GM12878 (cell line): ENCODE measurements at regions not wholly inside any gene's neighbourhood (a gene's known extent, or its start where the extent isn't known, plus 50 kb on each side); places are given as distances from the start of the nearest gene placed in this dataset.

Source experiments
- BACH1 ChIP-seq: fragments of 450-650 bp; IDR thresholded peaks from 2 replicates; pipeline ENCODE4 v1.6.1; 2017; ENCODE audit warnings: mild to moderate bottlenecking, borderline replicate concordance
- BHLHE40 ChIP-seq, 2 experiments: fragments of 450-650 bp in 1 of 2; IDR thresholded peaks; 2 replicates each; pipeline ENCODE4 v1.6.1; 2011 to 2017; ENCODE audit warnings: low read depth in 2 of 2, borderline replicate concordance in 1 of 2, improper control_type of control experiment in 1 of 2, low read length in 1 of 2, mild to moderate bottlenecking in 1 of 2
- CEBPB ChIP-seq, 2 experiments: fragments of 150-350 bp in 1 of 2; IDR thresholded peaks; 2 replicates each; pipeline ENCODE4 v1.6.1; 2012 to 2014; ENCODE audit warnings: low read depth in 2 of 2, low read length in 2 of 2, borderline replicate concordance in 1 of 2, inconsistent platforms in 1 of 2
- CTCF ChIP-seq, 3 experiments: IDR thresholded peaks in 2 of 3; conservative IDR thresholded peaks in 1 of 3; 2 replicates each; pipeline ENCODE4 v1.5.1; 2011; ENCODE audit warnings: low read depth in 3 of 3, low read length in 3 of 3, mild to moderate bottlenecking in 3 of 3, control low read depth in 2 of 3, moderate library complexity in 2 of 3, inconsistent platforms in 1 of 3, mixed read lengths in 1 of 3; ENCODE audit not compliant: control insufficient read depth in 2 of 3, insufficient read depth in 1 of 3; ENCODE audit errors: extremely low read depth in 1 of 3
- E2F4 ChIP-seq: IDR thresholded peaks from 2 replicates; pipeline ENCODE4 v1.6.1; 2012; ENCODE audit warnings: low read depth, low read length, improper control_type of control experiment
- GABPA ChIP-seq: IDR thresholded peaks from 2 replicates; pipeline ENCODE4 v1.6.1; 2014; ENCODE audit warnings: antibody characterized with exemption, low read depth, mild to moderate bottlenecking, inconsistent platforms
- MEF2A ChIP-seq: IDR thresholded peaks from 2 replicates; pipeline ENCODE4 v1.6.1; 2011; ENCODE audit warnings: low read depth, mild to moderate bottlenecking, low read length, moderate library complexity; ENCODE audit not compliant: insufficient read depth
- NR2C2 ChIP-seq: IDR thresholded peaks from 2 replicates; pipeline ENCODE4 v1.6.1; 2011; ENCODE audit warnings: borderline replicate concordance, low read depth; ENCODE audit not compliant: control insufficient read depth, insufficient read length
- NR2F1 ChIP-seq: fragments of 450-650 bp; conservative IDR thresholded peaks from 2 replicates; pipeline ENCODE4 v1.6.1; 2017; ENCODE audit warnings: mild to moderate bottlenecking
- POLR2A ChIP-seq: IDR thresholded peaks from 2 replicates; pipeline ENCODE4 v1.6.1; 2011; ENCODE audit warnings: low read depth, mild to moderate bottlenecking, low read length
- POLR2AphosphoS5 ChIP-seq: IDR thresholded peaks from 2 replicates; pipeline ENCODE4 v1.6.1; 2011; ENCODE audit warnings: mild to moderate bottlenecking, low read length, inconsistent platforms
- RAD21 ChIP-seq: IDR thresholded peaks from 2 replicates; pipeline ENCODE4 v1.6.1; 2011; ENCODE audit warnings: mild to moderate bottlenecking, low read depth, low read length, moderate library complexity; ENCODE audit not compliant: insufficient read depth
- RB1 ChIP-seq: fragments of 450-650 bp; formaldehyde crosslinking; IDR thresholded peaks from 2 replicates; pipeline ENCODE4 v1.6.1; 2017; ENCODE audit warnings: mild to moderate bottlenecking, borderline replicate concordance
- REST ChIP-seq: IDR thresholded peaks from 2 replicates; pipeline ENCODE4 v1.6.1; 2012; ENCODE audit warnings: mild to moderate bottlenecking, low read depth, low read length

GRCh38 chr3:177429079-177429478 lies 231.8 kb upstream of the TBL1XR1 start:
- no peak for TF ChIP-seq GABPA
- TF ChIP-seq CTCF (IDR thresholded peaks at IDR 0.05 in 2 of 3, conservative IDR thresholded peaks at IDR 0.05 in 1 of 3; ENCODE audit: control insufficient read depth in 2 of 3, extremely low read depth in 1 of 3, insufficient read depth in 1 of 3, low read depth in 3 of 3, low read length in 3 of 3), result no peak
- no peak for TF ChIP-seq REST
- no peak for TF ChIP-seq NR2C2
- TF ChIP-seq E2F4, result no peak
- TF ChIP-seq MEF2A, result no peak
- TF ChIP-seq POLR2AphosphoS5, result no peak
- TF ChIP-seq RAD21, result no peak
- no peak for TF ChIP-seq RB1
- TF ChIP-seq NR2F1, result no peak
- no peak for TF ChIP-seq BACH1
- no peak for TF ChIP-seq BHLHE40 (IDR thresholded peaks at IDR 0.05; ENCODE audit: borderline replicate concordance in 1 of 2, low read depth in 2 of 2, low read length in 1 of 2)
- TF ChIP-seq POLR2A, result no peak
- TF ChIP-seq CEBPB (IDR thresholded peaks at IDR 0.05; ENCODE audit: borderline replicate concordance in 1 of 2, low read depth in 2 of 2, low read length in 2 of 2), result no peak
